Osteoblast (primary cell): ENCODE measurements at regions not wholly inside any gene's neighbourhood (a gene's known extent, or its start where the extent isn't known, plus 50 kb on each side); places are given as distances from the start of the nearest gene placed in this dataset.

Experiments
- DNase-seq: peaks from one replicate; pipeline ENCODE4 v3.0.0; 2011; ENCODE audit warnings: low spot score, mixed read lengths; ENCODE audit not compliant: insufficient read length; ENCODE audit errors: missing footprints
- H2AFZ ChIP-seq: 2 replicates; pipeline ENCODE4 v1.6.0; 2011; ENCODE audit warnings: mild to moderate bottlenecking, low read length
- H3K27ac ChIP-seq: 2 replicates; pipeline ENCODE4 v1.5.1; 2011; ENCODE audit warnings: mild to moderate bottlenecking, low read depth, low read length, moderate library complexity
- H3K27me3 ChIP-seq: 2 replicates; pipeline ENCODE4 v1.6.0; 2012; ENCODE audit warnings: mild to moderate bottlenecking, control low read depth, inconsistent platforms, low read length, moderate library complexity; ENCODE audit not compliant: insufficient read depth
- H3K36me3 ChIP-seq: 2 replicates; pipeline ENCODE4 v1.5.1; 2011; ENCODE audit warnings: mild to moderate bottlenecking, low read length, control low read depth, moderate library complexity; ENCODE audit not compliant: insufficient read depth
- H3K4me1 ChIP-seq: 2 replicates; pipeline ENCODE4 v1.5.1; 2011; ENCODE audit warnings: mild to moderate bottlenecking, low read length, control low read depth, moderate library complexity; ENCODE audit not compliant: insufficient read depth
- H3K4me2 ChIP-seq: 2 replicates; pipeline ENCODE4 v1.6.0; 2011; ENCODE audit warnings: mild to moderate bottlenecking, low read length; ENCODE audit not compliant: insufficient read depth
- H3K4me3 ChIP-seq: fragments of 200-600 bp; sonication (generic); 3 replicates; pipeline ENCODE4 v1.5.1; 2012; ENCODE audit warnings: mild to moderate bottlenecking, low read length, inconsistent platforms; ENCODE audit not compliant: insufficient read depth
- H3K79me2 ChIP-seq: 2 replicates; pipeline ENCODE4 v1.6.0; 2012; ENCODE audit warnings: mild to moderate bottlenecking, low read length, control low read depth, inconsistent platforms; ENCODE audit not compliant: insufficient read depth
- H3K9me3 ChIP-seq: 2 replicates; pipeline ENCODE4 v1.5.1; 2011; ENCODE audit warnings: low read depth, low read length, control low read depth
- H4K20me1 ChIP-seq: 2 replicates; pipeline ENCODE4 v1.6.0; 2012; ENCODE audit warnings: mild to moderate bottlenecking, low read length, control low read depth; ENCODE audit not compliant: insufficient read depth
- CTCF ChIP-seq: IDR thresholded peaks from 2 replicates; pipeline ENCODE4 v1.5.1; 2011; ENCODE audit warnings: mild to moderate bottlenecking, low read depth, low read length, moderate library complexity; ENCODE audit errors: extremely low read depth

- no peak for DNase-seq
- no peaks in the 10 kb centered on the region for H3K36me3 ChIP-seq
- H3K9me3 ChIP-seq: no peaks in the 10 kb centered on the region
- H3K27ac ChIP-seq: no peak overlapping the region
- H3K4me2 ChIP-seq: no peak overlapping the region
- H3K4me1 ChIP-seq: no peaks in the 10 kb centered on the region
- H3K79me2 ChIP-seq: no peaks in the 10 kb centered on the region
- H4K20me1 ChIP-seq: no peaks in the 10 kb centered on the region
- no peaks in the 10 kb centered on the region for H3K27me3 ChIP-seq
- no peak for TF ChIP-seq CTCF
- H2AFZ ChIP-seq: no peak overlapping the region
- no peak overlapping the region for H3K4me3 ChIP-seq
These were observed 566.4 kb downstream of the BMP2 start for GRCh38 chr20:7333841-7334240.

- no peak overlapping the region for H2AFZ ChIP-seq
- H3K4me3 ChIP-seq: no peak overlapping the region
- H4K20me1 ChIP-seq: no peaks in the 10 kb centered on the region
- TF ChIP-seq CTCF: no peak
- H3K27ac ChIP-seq: no peak overlapping the region
- H3K4me2 ChIP-seq: no peak overlapping the region
- H3K79me2 ChIP-seq: no peaks in the 10 kb centered on the region
- DNase-seq: no peak
- H3K4me1 ChIP-seq: no peaks in the 10 kb centered on the region
- H3K36me3 ChIP-seq: no peaks in the 10 kb centered on the region
- no peaks in the 10 kb centered on the region for H3K27me3 ChIP-seq
- H3K9me3 ChIP-seq: no peaks in the 10 kb centered on the region
These were observed 578.5 kb downstream of the BMP2 start for GRCh38 chr20:7346026-7346425.

GRCh38 chr20:7346562-7346961 lies 579.1 kb downstream of the BMP2 start:
- no peaks in the 10 kb centered on the region for H3K36me3 ChIP-seq
- H3K9me3 ChIP-seq: no peaks in the 10 kb centered on the region
- no peak overlapping the region for H3K27ac ChIP-seq
- no peak for DNase-seq
- no peaks in the 10 kb centered on the region for H3K79me2 ChIP-seq
- no peaks in the 10 kb centered on the region for H4K20me1 ChIP-seq
- no peak overlapping the region for H3K4me2 ChIP-seq
- no peak overlapping the region for H3K4me3 ChIP-seq
- TF ChIP-seq CTCF: no peak
- H3K4me1 ChIP-seq: no peaks in the 10 kb centered on the region
- no peaks in the 10 kb centered on the region for H3K27me3 ChIP-seq
- no peak overlapping the region for H2AFZ ChIP-seq

GRCh38 chr20:7347409-7347808 lies 579.9 kb downstream of the BMP2 start:
- H3K79me2 ChIP-seq: no peaks in the 10 kb centered on the region
- no peaks in the 10 kb centered on the region for H3K36me3 ChIP-seq
- no peaks in the 10 kb centered on the region for H3K27me3 ChIP-seq
- DNase-seq: no peak
- no peak overlapping the region for H3K4me2 ChIP-seq
- no peaks in the 10 kb centered on the region for H4K20me1 ChIP-seq
- H3K4me1 ChIP-seq: no peaks in the 10 kb centered on the region
- no peak overlapping the region for H3K27ac ChIP-seq
- no peak overlapping the region for H3K4me3 ChIP-seq
- H2AFZ ChIP-seq: no peak overlapping the region
- no peaks in the 10 kb centered on the region for H3K9me3 ChIP-seq
- no peak for TF ChIP-seq CTCF
